ENCODE measurements at regions not wholly inside any gene's neighbourhood (a gene's known extent, or its start where the extent isn't known, plus 50 kb on each side); places are given as distances from the start of the nearest gene placed in this dataset.

DNA sequence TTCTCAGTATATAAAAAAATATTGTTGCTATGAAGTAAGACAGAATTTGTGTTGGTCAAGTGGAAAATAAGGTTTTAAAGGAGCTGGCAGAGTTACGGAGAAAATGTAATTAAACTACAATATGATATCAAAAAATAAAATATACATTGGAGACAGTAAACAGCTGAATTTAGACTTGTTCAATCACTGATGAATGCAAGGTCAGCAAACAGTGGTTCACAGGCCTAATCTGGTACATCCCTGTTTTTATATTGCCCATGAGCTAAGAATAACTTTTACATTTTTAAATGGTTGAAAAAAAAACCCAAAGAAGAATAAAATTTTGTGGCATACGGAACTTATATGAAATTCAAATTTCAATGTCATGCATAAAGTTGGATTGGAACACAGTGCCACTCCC is 131.0 kb upstream of the TRIB2 start:
- DNase-seq: no peak
- H3K27me3 ChIP-seq (ENCODE audit: insufficient read depth, low read length, poor library complexity): no peaks in the 10 kb centered on the region
- no peak overlapping the region for H3K56ac ChIP-seq (ENCODE audit: low read length)
- H3K4me1 ChIP-seq (ENCODE audit: control insufficient read depth, low read depth, low read length): peaks cover 2% of the 10 kb centered on the region
- no peak overlapping the region for H3K27ac ChIP-seq (ENCODE audit: low read depth, low read length)
- H2BK5ac ChIP-seq (ENCODE audit: low read length): no peak overlapping the region
- no peak overlapping the region for H2BK120ac ChIP-seq (ENCODE audit: low read depth, low read length)
- no peak overlapping the region for H3K4ac ChIP-seq (ENCODE audit: low read depth, low read length)
- no peak overlapping the region for H4K5ac ChIP-seq (ENCODE audit: low read length)
- H3K36me3 ChIP-seq (ENCODE audit: control insufficient read depth, insufficient read depth, low read length): no peaks in the 10 kb centered on the region
- no peak overlapping the region for H3K4me2 ChIP-seq (ENCODE audit: low read length)
- H2BK15ac ChIP-seq (replicated peaks; ENCODE audit: low read depth): no peak overlapping the region
- no peak overlapping the region for H3K23ac ChIP-seq (ENCODE audit: low read length)
- H3K18ac ChIP-seq (ENCODE audit: low read length): no peak overlapping the region
- no peak overlapping the region for H3K4me3 ChIP-seq (ENCODE audit: low read length)
- H2AK5ac ChIP-seq (ENCODE audit: low read length): no peak overlapping the region
- no peaks in the 10 kb centered on the region for H3K79me2 ChIP-seq (ENCODE audit: control insufficient read depth, insufficient read depth, low read length)
- H4K8ac ChIP-seq (ENCODE audit: low read depth, low read length): no peak overlapping the region
- H3K9ac ChIP-seq (ENCODE audit: low read length): no peak overlapping the region
- WGBS (ENCODE audit: extremely low coverage, insufficient coverage, low lambda C conversion rate): no CpG with 5 or more reads among the region's 2 CpGs
- no peaks in the 10 kb centered on the region for H3K79me1 ChIP-seq (ENCODE audit: low read length)

DNA sequence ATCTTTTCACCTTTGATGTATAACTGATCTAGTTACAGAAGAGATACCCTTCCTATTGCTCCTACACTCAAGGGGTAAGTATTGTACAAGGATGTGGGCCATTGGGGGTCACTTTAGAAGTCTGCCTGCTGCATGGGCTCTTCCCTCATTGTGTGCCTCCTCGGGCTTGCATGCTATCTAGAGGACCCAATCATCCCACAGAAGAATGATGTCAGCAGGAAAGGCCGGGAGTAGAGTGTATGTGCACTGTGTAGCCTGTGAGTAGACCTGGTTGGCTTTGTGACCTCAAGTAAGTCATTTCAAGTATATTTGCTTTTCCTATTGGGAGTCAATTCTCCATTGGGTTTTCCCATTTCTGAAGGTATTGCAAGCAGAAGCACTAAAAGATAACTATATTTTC is 129.5 kb upstream of the TRIB2 start:
- DNase-seq: no peak
- H2AK5ac ChIP-seq (ENCODE audit: low read length): no peak overlapping the region

DNA sequence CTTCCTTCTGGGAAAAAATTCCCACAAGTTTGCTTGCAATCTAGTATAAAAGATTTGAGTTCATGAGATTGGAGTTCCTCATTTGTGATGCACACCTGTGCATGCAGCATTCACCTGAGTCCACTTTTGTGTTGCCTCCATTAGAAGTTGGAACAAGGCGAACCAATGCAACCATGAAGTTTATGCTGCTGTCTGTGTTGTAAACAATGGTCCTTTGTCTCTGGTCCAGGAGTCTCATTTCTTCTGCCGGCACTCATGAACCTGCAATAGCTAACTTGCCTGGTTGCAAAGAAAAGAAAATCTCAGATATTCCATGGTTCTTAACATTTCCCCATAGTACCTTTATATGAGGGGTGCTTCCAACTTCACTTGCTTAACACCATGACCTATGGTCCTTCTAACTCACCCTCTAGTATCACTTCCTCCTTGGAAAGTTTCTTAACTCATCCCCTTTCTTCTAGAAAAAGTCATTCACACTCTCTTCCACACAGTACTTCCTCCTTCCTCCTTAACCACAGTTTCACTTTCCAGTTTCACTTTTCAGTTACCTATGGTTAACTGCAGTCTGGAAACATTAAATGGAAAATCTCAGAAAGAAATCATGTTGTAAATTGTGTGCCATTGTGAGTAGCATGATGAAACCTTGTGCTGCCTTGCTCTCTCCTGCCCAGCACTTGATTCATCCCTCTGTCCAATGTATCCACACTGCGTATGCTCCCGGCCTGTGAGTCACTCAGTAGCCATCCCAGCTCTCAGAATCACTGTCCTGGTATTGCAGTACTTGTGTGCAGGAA is 128.8 kb upstream of the TRIB2 start:
- Histone ChIP-seq H3K36me3 (ENCODE audit: control insufficient read depth, insufficient read depth, low read length) (no peaks in the 10 kb centered on the region), H2AK5ac (ENCODE audit: low read length) (no peak overlapping the region), H2BK15ac (replicated peaks; ENCODE audit: low read depth) (no peak overlapping the region), H3K4me2 (ENCODE audit: low read length) (no peak overlapping the region), H3K4ac (ENCODE audit: low read depth, low read length) (no peak overlapping the region), H2BK120ac (ENCODE audit: low read depth, low read length) (no peak overlapping the region), H3K27me3 (ENCODE audit: insufficient read depth, low read length, poor library complexity) (no peaks in the 10 kb centered on the region), H3K9ac (ENCODE audit: low read length) (no peak overlapping the region), H3K4me3 (ENCODE audit: low read length) (no peak overlapping the region), H3K79me1 (ENCODE audit: low read length) (no peaks in the 10 kb centered on the region), H2BK5ac (ENCODE audit: low read length) (no peak overlapping the region), H3K4me1 (ENCODE audit: control insufficient read depth, low read depth, low read length) (peaks cover 2% of the 10 kb centered on the region), H4K8ac (ENCODE audit: low read depth, low read length) (no peak overlapping the region), H3K56ac (ENCODE audit: low read length) (no peak overlapping the region), H3K23ac (ENCODE audit: low read length) (no peak overlapping the region), H3K79me2 (ENCODE audit: control insufficient read depth, insufficient read depth, low read length) (no peaks in the 10 kb centered on the region), H3K27ac (ENCODE audit: low read depth, low read length) (no peak overlapping the region), H4K5ac (ENCODE audit: low read length) (no peak overlapping the region), H3K18ac (ENCODE audit: low read length) (no peak overlapping the region)
- DNase-seq: no peak
- WGBS (ENCODE audit: extremely low coverage, insufficient coverage, low lambda C conversion rate): no CpG with 5 or more reads among the region's 4 CpGs

More for the DNA sequence above, 129.5 kb upstream of the TRIB2 start:
- Histone ChIP-seq H3K79me2 (ENCODE audit: control insufficient read depth, insufficient read depth, low read length) (no peaks in the 10 kb centered on the region), H3K4ac (ENCODE audit: low read depth, low read length) (no peak overlapping the region), H3K27ac (ENCODE audit: low read depth, low read length) (no peak overlapping the region), H2BK15ac (replicated peaks; ENCODE audit: low read depth) (no peak overlapping the region), H3K79me1 (ENCODE audit: low read length) (no peaks in the 10 kb centered on the region), H3K18ac (ENCODE audit: low read length) (no peak overlapping the region), H2BK5ac (ENCODE audit: low read length) (no peak overlapping the region), H3K9ac (ENCODE audit: low read length) (no peak overlapping the region), H3K4me3 (ENCODE audit: low read length) (no peak overlapping the region), H3K4me2 (ENCODE audit: low read length) (no peak overlapping the region), H3K27me3 (ENCODE audit: insufficient read depth, low read length, poor library complexity) (no peaks in the 10 kb centered on the region), H3K56ac (ENCODE audit: low read length) (no peak overlapping the region), H4K5ac (ENCODE audit: low read length) (no peak overlapping the region), H4K8ac (ENCODE audit: low read depth, low read length) (no peak overlapping the region), H3K36me3 (ENCODE audit: control insufficient read depth, insufficient read depth, low read length) (no peaks in the 10 kb centered on the region), H3K4me1 (ENCODE audit: control insufficient read depth, low read depth, low read length) (peaks cover 2% of the 10 kb centered on the region), H2BK120ac (ENCODE audit: low read depth, low read length) (no peak overlapping the region), H3K23ac (ENCODE audit: low read length) (no peak overlapping the region)
- WGBS (ENCODE audit: extremely low coverage, insufficient coverage, low lambda C conversion rate): no CpG with 5 or more reads among the region's 2 CpGs

DNA sequence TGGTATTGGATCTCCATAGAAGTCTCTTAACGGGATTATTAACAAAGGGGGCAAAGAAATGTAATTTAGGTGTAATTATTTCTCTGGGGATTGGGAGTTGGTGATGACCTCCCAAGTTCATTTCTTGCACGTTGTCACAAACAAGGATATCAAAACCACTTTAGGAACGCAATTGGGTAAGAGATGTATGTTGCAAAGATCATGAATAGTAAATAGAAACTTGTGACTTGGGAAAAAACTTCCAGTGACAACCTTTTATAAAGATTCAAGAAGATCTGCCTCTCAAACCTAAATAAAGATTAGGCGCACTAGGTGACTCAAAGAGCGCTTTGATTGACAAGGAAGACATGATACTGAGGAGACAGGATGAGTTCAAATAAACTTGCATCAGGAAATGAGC is 127.8 kb upstream of the TRIB2 start:
- Histone ChIP-seq H3K4me3 (ENCODE audit: low read length) (no peak overlapping the region), H3K4me2 (ENCODE audit: low read length) (no peak overlapping the region), H3K23ac (ENCODE audit: low read length) (no peak overlapping the region), H4K5ac (ENCODE audit: low read length) (no peak overlapping the region), H2BK15ac (replicated peaks; ENCODE audit: low read depth) (no peak overlapping the region), H3K36me3 (ENCODE audit: control insufficient read depth, insufficient read depth, low read length) (no peaks in the 10 kb centered on the region), H3K18ac (ENCODE audit: low read length) (no peak overlapping the region), H2BK120ac (ENCODE audit: low read depth, low read length) (no peak overlapping the region), H3K9ac (ENCODE audit: low read length) (no peak overlapping the region), H3K56ac (ENCODE audit: low read length) (no peak overlapping the region), H2AK5ac (ENCODE audit: low read length) (no peak overlapping the region), H4K8ac (ENCODE audit: low read depth, low read length) (no peak overlapping the region), H2BK5ac (ENCODE audit: low read length) (no peak overlapping the region), H3K79me1 (ENCODE audit: low read length) (no peaks in the 10 kb centered on the region), H3K79me2 (ENCODE audit: control insufficient read depth, insufficient read depth, low read length) (no peaks in the 10 kb centered on the region), H3K4me1 (ENCODE audit: control insufficient read depth, low read depth, low read length) (peaks cover 2% of the 10 kb centered on the region), H3K27ac (ENCODE audit: low read depth, low read length) (no peak overlapping the region), H3K4ac (ENCODE audit: low read depth, low read length) (no peak overlapping the region), H3K27me3 (ENCODE audit: insufficient read depth, low read length, poor library complexity) (no peaks in the 10 kb centered on the region)
- no peak for DNase-seq
- WGBS (ENCODE audit: extremely low coverage, insufficient coverage, low lambda C conversion rate): no CpG with 5 or more reads among the region's 5 CpGs

DNA sequence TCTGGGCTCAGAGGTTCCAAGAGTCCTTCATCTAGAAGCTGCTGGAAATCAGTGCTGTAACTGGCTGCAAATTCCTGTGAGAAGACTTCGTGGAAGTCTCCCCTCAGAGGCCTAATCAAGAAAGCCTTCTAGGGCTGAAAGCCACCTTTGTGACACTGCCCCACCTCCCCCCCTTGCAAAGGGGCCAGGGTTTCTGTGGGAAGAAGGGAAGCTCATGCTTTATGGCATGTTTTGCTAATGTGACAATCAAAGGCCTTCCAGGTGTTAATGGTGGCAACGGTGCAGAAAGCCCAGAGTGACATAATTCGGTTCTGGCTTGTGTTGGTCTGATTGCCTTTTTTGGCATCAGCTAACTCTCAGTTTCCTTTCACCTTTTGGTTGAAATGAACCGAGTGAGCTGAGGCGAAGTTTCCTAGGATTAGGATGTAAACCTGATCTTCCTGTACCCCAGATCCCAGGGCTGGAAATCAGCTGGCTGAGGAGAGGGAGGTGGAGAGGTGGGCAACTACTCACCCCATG is 126.9 kb upstream of the TRIB2 start:
- Histone ChIP-seq H3K4me1 (ENCODE audit: control insufficient read depth, low read depth, low read length) (peaks cover 2% of the 10 kb centered on the region), H3K79me2 (ENCODE audit: control insufficient read depth, insufficient read depth, low read length) (no peaks in the 10 kb centered on the region), H3K4ac (ENCODE audit: low read depth, low read length) (no peak overlapping the region), H3K56ac (ENCODE audit: low read length) (no peak overlapping the region), H3K4me2 (ENCODE audit: low read length) (no peak overlapping the region), H3K27ac (ENCODE audit: low read depth, low read length) (no peak overlapping the region), H2BK120ac (ENCODE audit: low read depth, low read length) (no peak overlapping the region), H2BK15ac (replicated peaks; ENCODE audit: low read depth) (no peak overlapping the region), H3K23ac (ENCODE audit: low read length) (no peak overlapping the region), H2AK5ac (ENCODE audit: low read length) (no peak overlapping the region), H3K36me3 (ENCODE audit: control insufficient read depth, insufficient read depth, low read length) (no peaks in the 10 kb centered on the region), H3K18ac (ENCODE audit: low read length) (no peak overlapping the region), H4K8ac (ENCODE audit: low read depth, low read length) (no peak overlapping the region), H2BK5ac (ENCODE audit: low read length) (no peak overlapping the region), H4K5ac (ENCODE audit: low read length) (no peak overlapping the region), H3K79me1 (ENCODE audit: low read length) (no peaks in the 10 kb centered on the region), H3K27me3 (ENCODE audit: insufficient read depth, low read length, poor library complexity) (no peaks in the 10 kb centered on the region), H3K9ac (ENCODE audit: low read length) (no peak overlapping the region), H3K4me3 (ENCODE audit: low read length) (no peak overlapping the region)
- WGBS (ENCODE audit: extremely low coverage, insufficient coverage, low lambda C conversion rate): no CpG with 5 or more reads among the region's 5 CpGs
- DNase-seq: peak; percentile 54

DNA sequence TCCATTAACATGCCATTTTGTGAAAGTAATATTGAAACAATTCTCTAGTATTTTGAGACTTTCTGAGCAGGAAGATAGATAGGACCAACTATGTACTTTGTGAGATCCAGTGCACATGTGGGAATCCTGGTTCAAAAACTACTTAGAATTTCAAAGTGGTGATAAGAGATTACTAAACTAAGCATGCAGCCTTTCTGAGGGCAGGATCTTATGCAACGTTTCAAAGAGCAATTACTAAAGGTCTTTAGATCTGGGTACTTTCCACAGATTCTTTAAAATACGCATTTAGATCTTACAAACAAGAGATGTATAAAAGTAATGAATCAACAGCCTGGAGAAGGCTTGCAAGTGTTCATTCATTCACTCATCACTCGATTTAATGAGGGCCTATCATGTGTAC is 124.4 kb upstream of the TRIB2 start:
- no peak overlapping the region for H3K27ac ChIP-seq (ENCODE audit: low read depth, low read length)

More for the DNA sequence above, 124.4 kb upstream of the TRIB2 start:
- DNase-seq: no peak
- Histone ChIP-seq H3K56ac (ENCODE audit: low read length) (no peak overlapping the region), H3K23ac (ENCODE audit: low read length) (no peak overlapping the region), H2BK15ac (replicated peaks; ENCODE audit: low read depth) (no peak overlapping the region), H3K4ac (ENCODE audit: low read depth, low read length) (no peak overlapping the region), H2BK120ac (ENCODE audit: low read depth, low read length) (no peak overlapping the region), H3K4me1 (ENCODE audit: control insufficient read depth, low read depth, low read length) (peaks cover 2% of the 10 kb centered on the region), H3K18ac (ENCODE audit: low read length) (no peak overlapping the region), H3K79me2 (ENCODE audit: control insufficient read depth, insufficient read depth, low read length) (no peaks in the 10 kb centered on the region), H3K4me3 (ENCODE audit: low read length) (no peak overlapping the region), H2AK5ac (ENCODE audit: low read length) (no peak overlapping the region), H4K8ac (ENCODE audit: low read depth, low read length) (no peak overlapping the region), H3K27me3 (ENCODE audit: insufficient read depth, low read length, poor library complexity) (no peaks in the 10 kb centered on the region), H3K79me1 (ENCODE audit: low read length) (no peaks in the 10 kb centered on the region), H3K36me3 (ENCODE audit: control insufficient read depth, insufficient read depth, low read length) (no peaks in the 10 kb centered on the region), H3K4me2 (ENCODE audit: low read length) (no peak overlapping the region), H3K9ac (ENCODE audit: low read length) (no peak overlapping the region), H2BK5ac (ENCODE audit: low read length) (no peak overlapping the region), H4K5ac (ENCODE audit: low read length) (no peak overlapping the region)
- no CpG with 5 or more reads among the region's 3 CpGs for WGBS (ENCODE audit: extremely low coverage, insufficient coverage, low lambda C conversion rate)

Measured in mesendoderm (in vitro differentiated cells).